PC-9 (cell line): ENCODE measurements at regions not wholly inside any gene's neighbourhood (a gene's known extent, or its start where the extent isn't known, plus 50 kb on each side); places are given as distances from the start of the nearest gene placed in this dataset.

Experiments
- EZH2 ChIP-seq: fragments of 200-600 bp; sonication (generic); IDR thresholded peaks from 2 replicates; pipeline ENCODE4 v1.8.0; 2017; ENCODE audit warnings: antibody characterized with exemption, low read depth
- TF ChIP-seq, protein P1 (sequence below): fragments of 200-600 bp; sonication (generic); conservative IDR thresholded peaks from 2 replicates; pipeline ENCODE4 v1.6.1; 2017; ENCODE audit warnings: mixed run types, antibody characterized with exemption, mild to moderate bottlenecking, moderate library complexity

DNA sequence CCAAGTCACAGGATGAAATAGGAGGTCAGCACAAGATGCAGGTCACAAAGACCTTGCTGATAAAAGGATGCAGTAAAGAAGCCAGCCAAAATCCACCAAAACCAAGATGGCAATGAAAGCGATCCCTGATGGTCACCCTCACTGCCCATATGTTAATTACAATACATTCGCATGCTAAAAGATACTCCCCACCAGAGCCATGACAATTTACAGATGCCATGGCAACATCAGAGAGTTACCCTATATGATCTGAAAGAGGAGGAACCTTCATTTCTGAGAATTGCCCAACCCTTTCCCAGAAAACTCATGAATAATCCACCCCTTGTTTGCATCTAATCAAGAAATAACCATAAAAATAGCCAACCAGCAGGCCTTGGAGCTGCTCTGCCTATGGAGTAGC is 709.8 kb downstream of the METTL4 start:
- TF ChIP-seq, protein P1, sequence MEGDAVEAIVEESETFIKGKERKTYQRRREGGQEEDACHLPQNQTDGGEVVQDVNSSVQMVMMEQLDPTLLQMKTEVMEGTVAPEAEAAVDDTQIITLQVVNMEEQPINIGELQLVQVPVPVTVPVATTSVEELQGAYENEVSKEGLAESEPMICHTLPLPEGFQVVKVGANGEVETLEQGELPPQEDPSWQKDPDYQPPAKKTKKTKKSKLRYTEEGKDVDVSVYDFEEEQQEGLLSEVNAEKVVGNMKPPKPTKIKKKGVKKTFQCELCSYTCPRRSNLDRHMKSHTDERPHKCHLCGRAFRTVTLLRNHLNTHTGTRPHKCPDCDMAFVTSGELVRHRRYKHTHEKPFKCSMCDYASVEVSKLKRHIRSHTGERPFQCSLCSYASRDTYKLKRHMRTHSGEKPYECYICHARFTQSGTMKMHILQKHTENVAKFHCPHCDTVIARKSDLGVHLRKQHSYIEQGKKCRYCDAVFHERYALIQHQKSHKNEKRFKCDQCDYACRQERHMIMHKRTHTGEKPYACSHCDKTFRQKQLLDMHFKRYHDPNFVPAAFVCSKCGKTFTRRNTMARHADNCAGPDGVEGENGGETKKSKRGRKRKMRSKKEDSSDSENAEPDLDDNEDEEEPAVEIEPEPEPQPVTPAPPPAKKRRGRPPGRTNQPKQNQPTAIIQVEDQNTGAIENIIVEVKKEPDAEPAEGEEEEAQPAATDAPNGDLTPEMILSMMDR: no peak
- no peak for TF ChIP-seq EZH2
